ENCODE measurements at regions not wholly inside any gene's neighbourhood (a gene's known extent, or its start where the extent isn't known, plus 50 kb on each side); places are given as distances from the start of the nearest gene placed in this dataset.

DNA sequence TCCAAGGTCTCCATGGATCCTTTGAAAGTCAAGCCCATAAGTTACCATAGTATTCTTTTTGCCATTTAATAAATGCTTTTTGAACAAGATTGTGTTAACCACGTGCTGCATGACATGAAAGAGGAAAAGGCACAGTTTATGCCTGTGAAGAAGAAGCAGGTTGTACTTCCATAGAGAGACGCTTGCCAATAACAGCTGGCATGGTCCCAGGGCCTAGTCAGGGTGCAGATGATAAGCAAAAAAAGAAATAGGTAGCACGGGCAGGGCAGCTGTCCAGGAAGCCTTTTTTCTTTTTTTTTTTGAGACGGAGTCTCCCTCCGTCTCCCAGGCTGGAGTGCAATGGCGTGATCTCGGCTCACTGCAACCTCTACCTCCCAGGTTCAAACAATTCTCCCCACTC lies 71.8 kb upstream of the CLINT1 start:
- Histone ChIP-seq H3K9me3 (peaks cover 0 to 7% (median 6%) of the 10 kb centered on the region in 4 donors), H3K27ac (no peak overlapping the region), H3K4me1 (peaks cover 0 to 7% (median 0%) of the 10 kb centered on the region in 4 donors), H3K4me3 (no peak overlapping the region), H3K27me3 (no peaks in the 10 kb centered on the region), H3K36me3 (no peaks in the 10 kb centered on the region)
- WGBS, 2 donors: 35 to 37% methylated on average over 7 of the region's 7 CpGs
- DNase-seq (no peak), ATAC-seq (ENCODE audit: low FRiP score in 2 of 2) (no peak)
- TF ChIP-seq, protein P1, sequence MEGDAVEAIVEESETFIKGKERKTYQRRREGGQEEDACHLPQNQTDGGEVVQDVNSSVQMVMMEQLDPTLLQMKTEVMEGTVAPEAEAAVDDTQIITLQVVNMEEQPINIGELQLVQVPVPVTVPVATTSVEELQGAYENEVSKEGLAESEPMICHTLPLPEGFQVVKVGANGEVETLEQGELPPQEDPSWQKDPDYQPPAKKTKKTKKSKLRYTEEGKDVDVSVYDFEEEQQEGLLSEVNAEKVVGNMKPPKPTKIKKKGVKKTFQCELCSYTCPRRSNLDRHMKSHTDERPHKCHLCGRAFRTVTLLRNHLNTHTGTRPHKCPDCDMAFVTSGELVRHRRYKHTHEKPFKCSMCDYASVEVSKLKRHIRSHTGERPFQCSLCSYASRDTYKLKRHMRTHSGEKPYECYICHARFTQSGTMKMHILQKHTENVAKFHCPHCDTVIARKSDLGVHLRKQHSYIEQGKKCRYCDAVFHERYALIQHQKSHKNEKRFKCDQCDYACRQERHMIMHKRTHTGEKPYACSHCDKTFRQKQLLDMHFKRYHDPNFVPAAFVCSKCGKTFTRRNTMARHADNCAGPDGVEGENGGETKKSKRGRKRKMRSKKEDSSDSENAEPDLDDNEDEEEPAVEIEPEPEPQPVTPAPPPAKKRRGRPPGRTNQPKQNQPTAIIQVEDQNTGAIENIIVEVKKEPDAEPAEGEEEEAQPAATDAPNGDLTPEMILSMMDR (IDR thresholded peaks at IDR 0.05): no peak
- TF ChIP-seq EP300 (IDR thresholded peaks at IDR 0.05): no peak
- no peak for TF ChIP-seq POLR2A (IDR thresholded peaks at IDR 0.05)
- no peak for TF ChIP-seq POLR2AphosphoS5 (IDR thresholded peaks at IDR 0.05)

DNA sequence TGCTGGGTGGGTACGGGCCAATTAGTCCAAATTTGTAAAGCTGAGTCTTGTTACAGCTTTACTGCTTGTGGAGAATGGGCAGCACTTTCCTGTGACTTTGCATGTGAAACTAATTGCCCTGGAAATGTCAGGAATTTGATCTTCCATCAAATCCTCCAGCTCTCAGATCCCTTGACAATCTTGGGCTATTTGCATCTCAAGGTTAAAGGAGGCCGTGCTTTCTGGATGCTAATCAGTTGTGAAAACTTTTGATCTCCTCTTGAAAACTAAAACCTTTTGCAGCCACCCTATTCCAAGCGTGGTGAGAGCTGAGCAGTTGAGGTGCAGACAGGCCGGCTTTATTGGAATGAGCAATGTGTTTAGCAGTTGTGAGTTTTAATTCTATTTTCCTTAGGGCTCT lies 68.0 kb upstream of the CLINT1 start:
- no peak overlapping the region for H3K4me3 ChIP-seq
- no peaks in the 10 kb centered on the region for H3K9me3 ChIP-seq
- TF ChIP-seq EP300 (IDR thresholded peaks at IDR 0.05) (no peak), POLR2AphosphoS5 (IDR thresholded peaks at IDR 0.05) (no peak), POLR2A (IDR thresholded peaks at IDR 0.05) (no peak)
- TF ChIP-seq, protein P1 (IDR thresholded peaks at IDR 0.05): no peak

DNA sequence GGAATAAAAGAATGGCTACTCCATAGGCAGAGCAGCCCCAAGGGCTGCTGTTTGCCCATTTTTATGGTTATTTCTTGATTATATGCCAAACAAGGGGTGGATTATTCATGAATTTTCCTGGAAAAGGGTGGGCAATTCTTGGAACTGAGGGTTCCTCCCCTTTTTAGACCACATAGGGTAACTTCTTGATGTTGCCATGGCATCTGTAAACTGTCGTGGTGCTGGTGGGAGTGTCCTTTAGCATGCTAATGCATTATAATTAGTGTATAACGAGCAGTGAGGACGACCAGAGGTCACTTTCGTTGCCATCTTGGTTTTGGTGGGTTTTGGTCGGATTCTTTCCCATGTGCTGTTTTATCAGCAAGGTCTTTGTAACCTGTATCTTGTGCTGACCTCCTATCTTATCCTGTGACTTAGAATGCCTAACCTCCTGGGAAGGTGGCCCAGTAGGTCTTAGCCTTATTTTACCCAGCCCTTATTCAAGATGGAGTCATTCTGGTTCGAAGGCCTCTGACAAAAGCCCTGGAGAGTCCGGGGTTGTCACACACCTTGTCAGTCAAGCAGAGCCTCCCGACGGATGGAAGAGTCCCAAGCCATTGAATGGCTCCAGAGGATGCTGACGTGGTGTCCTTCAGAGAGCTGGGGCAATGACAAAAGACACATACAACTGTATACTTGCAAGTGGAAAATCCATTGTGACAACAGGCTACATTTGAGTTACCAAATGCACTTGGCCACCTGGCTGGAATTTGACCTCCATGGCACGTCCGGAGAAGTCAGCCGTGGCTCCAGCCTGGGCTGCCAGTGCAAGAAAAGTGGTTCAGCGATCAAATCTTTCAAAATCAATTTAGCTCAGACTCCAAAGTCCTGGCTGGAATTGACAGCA lies 67.1 kb upstream of the CLINT1 start:
- WGBS, 2 donors: 86 to 89% methylated on average over 14 of the region's 14 CpGs
- Histone ChIP-seq H3K4me3 (no peak overlapping the region), H3K27ac (peak overlapping the region in 2 of 4 donors; percentile 46 to 60), H3K4me1 (peaks cover 0 to 10% (median 3%) of the 10 kb centered on the region in 4 donors), H3K27me3 (no peaks in the 10 kb centered on the region), H3K36me3 (no peaks in the 10 kb centered on the region), H3K9me3 (no peaks in the 10 kb centered on the region)
- DNase-seq (no peak), ATAC-seq (ENCODE audit: low FRiP score in 2 of 2) (peak in 1 of 2 donors; percentile 21)
- TF ChIP-seq POLR2AphosphoS5 (IDR thresholded peaks at IDR 0.05): no peak
- no peak for TF ChIP-seq EP300 (IDR thresholded peaks at IDR 0.05)
- TF ChIP-seq, protein P1 (IDR thresholded peaks at IDR 0.05): no peak
- TF ChIP-seq POLR2A (IDR thresholded peaks at IDR 0.05): no peak

More for the DNA sequence above, 68.0 kb upstream of the CLINT1 start:
- WGBS, 2 donors: 87 to 92% methylated on average over 4 of the region's 4 CpGs
- peaks cover 0 to 7% (median 3%) of the 10 kb centered on the region in 4 donors for H3K4me1 ChIP-seq
- H3K27ac ChIP-seq: no peak overlapping the region
- ATAC-seq (ENCODE audit: low FRiP score in 2 of 2) (no peak), DNase-seq (no peak)
- H3K27me3 ChIP-seq: no peaks in the 10 kb centered on the region
- no peaks in the 10 kb centered on the region for H3K36me3 ChIP-seq

DNA sequence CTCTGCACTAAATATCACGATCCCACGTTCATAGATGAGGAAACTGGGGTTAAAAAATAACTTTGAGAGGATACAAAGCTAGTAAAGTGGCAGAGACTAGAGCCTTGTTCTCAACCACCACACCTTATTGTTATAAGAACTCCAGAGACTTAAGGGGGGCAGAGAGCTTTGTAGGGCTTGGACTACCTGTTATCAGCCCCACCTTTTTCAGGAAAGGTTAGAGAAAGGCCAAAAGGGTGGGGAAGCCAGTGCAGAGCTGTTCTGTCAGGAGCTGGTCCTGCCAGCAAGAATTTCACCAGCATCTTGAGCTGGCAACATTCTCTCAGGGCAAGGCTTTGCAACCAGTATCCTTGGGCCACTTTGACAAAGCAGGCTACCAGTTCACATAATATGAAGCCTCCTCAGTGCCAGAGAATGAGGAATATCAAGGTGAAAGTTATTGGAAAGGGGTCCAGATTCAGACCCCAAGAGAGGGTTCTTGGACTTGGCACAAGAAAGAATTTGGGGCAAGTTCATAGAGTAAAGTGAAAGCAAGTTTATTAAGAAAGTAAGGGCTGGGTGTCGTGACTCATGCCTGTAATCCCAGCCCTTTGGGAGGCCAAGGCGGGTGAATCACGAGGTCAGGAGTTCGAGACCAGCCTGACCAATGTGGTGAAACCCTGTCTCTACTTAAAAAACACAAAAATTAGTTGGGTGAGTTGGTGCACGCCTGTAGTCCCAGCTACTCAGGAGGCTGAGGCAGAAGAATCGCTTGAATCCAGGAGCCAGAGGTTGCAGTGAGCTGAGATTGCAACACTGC lies 66.2 kb upstream of the CLINT1 start:
- peak in 1 of 2 donors; percentile 85 for DNase-seq
- ATAC-seq (ENCODE audit: low FRiP score in 2 of 2): peak; percentile 56 to 89
- no peak for TF ChIP-seq POLR2AphosphoS5 (IDR thresholded peaks at IDR 0.05)
- TF ChIP-seq EP300 (IDR thresholded peaks at IDR 0.05): peak in 1 of 4 donors; percentile 34
- Histone ChIP-seq H3K4me3 (no peak overlapping the region), H3K27ac (peak overlapping the region in 2 of 4 donors; percentile 46 to 60), H3K9me3 (no peaks in the 10 kb centered on the region), H3K36me3 (no peaks in the 10 kb centered on the region), H3K27me3 (no peaks in the 10 kb centered on the region), H3K4me1 (peaks cover 2 to 12% (median 5%) of the 10 kb centered on the region in 4 donors)
- WGBS, 2 donors: 70 to 79% methylated on average over 8 of the region's 8 CpGs

DNA sequence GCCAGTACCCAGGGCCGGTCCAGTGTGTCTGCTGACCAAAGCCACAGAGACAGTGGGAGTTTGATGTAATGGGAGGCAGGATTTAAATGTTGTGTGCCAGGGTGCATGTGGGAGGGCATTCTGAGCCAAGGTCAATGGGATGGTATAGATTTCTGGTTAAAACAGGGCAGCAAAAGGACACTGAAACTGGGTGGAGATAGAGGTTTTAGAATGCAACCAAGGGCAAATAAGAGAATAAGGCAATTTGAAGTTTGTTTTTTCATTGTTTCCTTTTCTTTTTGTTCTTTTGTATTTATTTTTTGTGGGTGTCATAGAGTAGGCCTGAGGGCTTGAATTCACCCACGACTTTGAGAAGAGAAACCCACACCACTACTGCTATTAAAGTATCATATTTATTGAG lies 65.5 kb upstream of the CLINT1 start:
- Histone ChIP-seq H3K27ac (peak overlapping the region in 1 of 4 donors; percentile 6), H3K27me3 (no peaks in the 10 kb centered on the region), H3K4me1 (peaks cover 8 to 19% (median 11%) of the 10 kb centered on the region in 4 donors), H3K4me3 (no peak overlapping the region), H3K9me3 (no peaks in the 10 kb centered on the region), H3K36me3 (no peaks in the 10 kb centered on the region)
- WGBS, 2 donors: 69 to 79% methylated on average over 2 of the region's 2 CpGs
- TF ChIP-seq POLR2A (IDR thresholded peaks at IDR 0.05): no peak
- TF ChIP-seq POLR2AphosphoS5 (IDR thresholded peaks at IDR 0.05): no peak
- no peak for TF ChIP-seq EP300 (IDR thresholded peaks at IDR 0.05)
- TF ChIP-seq, protein P1 (IDR thresholded peaks at IDR 0.05): no peak
- no peak for DNase-seq
- no peak for ATAC-seq (ENCODE audit: low FRiP score in 2 of 2)
